Endodermal cell (in vitro differentiated cells): ENCODE measurements at regions not wholly inside any gene's neighbourhood (a gene's known extent, or its start where the extent isn't known, plus 50 kb on each side); places are given as distances from the start of the nearest gene placed in this dataset.

Source experiments
- DNase-seq: peaks from one replicate; pipeline ENCODE4 v3.0.0-alpha.2; 2017
- H3K27ac ChIP-seq: 2 replicates; pipeline ENCODE4 v1.5.1; 2013; ENCODE audit warnings: mild to moderate bottlenecking, low read depth, low read length, moderate library complexity
- H3K27me3 ChIP-seq: 2 replicates; pipeline ENCODE4 v1.6.1; 2013; ENCODE audit warnings: mild to moderate bottlenecking, low read length, moderate library complexity; ENCODE audit not compliant: insufficient read depth, control insufficient read depth, poor library complexity, severe bottlenecking
- H3K36me3 ChIP-seq: 2 replicates; pipeline ENCODE4 v1.7.0; 2013; ENCODE audit warnings: mild to moderate bottlenecking, low read length, moderate library complexity; ENCODE audit not compliant: control insufficient read depth, insufficient read depth
- H3K4me1 ChIP-seq: one replicate; pipeline ENCODE4 v1.7.0; 2013; ENCODE audit warnings: low read length; ENCODE audit not compliant: control insufficient read depth, insufficient read depth
- H3K4me3 ChIP-seq: 2 replicates; pipeline ENCODE4 v1.5.1; 2013; ENCODE audit warnings: mild to moderate bottlenecking, low read length, moderate library complexity
- H3K9ac ChIP-seq: 2 replicates; pipeline ENCODE4 v1.6.1; 2013; ENCODE audit warnings: mild to moderate bottlenecking, low read length, moderate library complexity; ENCODE audit not compliant: poor library complexity, severe bottlenecking; ENCODE audit errors: extremely low read depth
- H3K9me3 ChIP-seq: 2 replicates; pipeline ENCODE4 v1.6.1; 2013; ENCODE audit warnings: mild to moderate bottlenecking, low read length, moderate library complexity; ENCODE audit not compliant: control insufficient read depth
- H3K27ac Mint-ChIP-seq: 2 replicates; pipeline ENCODE4 v1.8.0; 2020; ENCODE audit warnings: mixed read lengths
- H3K27me3 Mint-ChIP-seq: 2 replicates; pipeline ENCODE4 v1.8.0; 2021; ENCODE audit warnings: mild to moderate bottlenecking, mixed read lengths; ENCODE audit not compliant: insufficient read depth
- H3K36me3 Mint-ChIP-seq: 2 replicates; pipeline ENCODE4 v1.8.0; 2020; ENCODE audit warnings: low read depth, mixed read lengths
- H3K4me1 Mint-ChIP-seq: 2 replicates; pipeline ENCODE4 v1.8.0; 2020; ENCODE audit warnings: mixed read lengths
- H3K4me3 Mint-ChIP-seq: 2 replicates; pipeline ENCODE4 v1.8.0; 2020; ENCODE audit warnings: mild to moderate bottlenecking, moderate library complexity, mixed read lengths
- H3K9me3 Mint-ChIP-seq: 2 replicates; pipeline ENCODE4 v1.8.0; 2020; ENCODE audit warnings: mild to moderate bottlenecking, mixed read lengths
- CTCF ChIP-seq: fragments of 200-600 bp; sonication (generic); conservative IDR thresholded peaks from 2 replicates; pipeline ENCODE4 v1.5.0; 2021; ENCODE audit warnings: antibody characterized with exemption, mild to moderate bottlenecking
- WGBS, 2 experiments: methylation state at CpG; one replicate each; pipeline versions ENCODE4 v1.1.5 to v1.1.7; 2013; ENCODE audit warnings: missing lambda C conversion rate in 2 of 2, mixed read lengths in 1 of 2; ENCODE audit not compliant: insufficient coverage in 1 of 2, insufficient read length in 1 of 2; 5-methylcytosine and 5-hydroxymethylcytosine counted together

GRCh38 chr17:77501751-77502625, 361.2 kb downstream of the SEC14L1 start:
- Histone ChIP-seq H3K36me3 (peaks cover 32% of the 10 kb centered on the region), H3K4me1 (no peaks in the 10 kb centered on the region), H3K27me3 (no peaks in the 10 kb centered on the region), H3K9ac (no peak overlapping the region), H3K4me3 (no peak overlapping the region), H3K27ac (no peak overlapping the region), H3K9me3 (no peaks in the 10 kb centered on the region)
- no peak for TF ChIP-seq CTCF
- H3K36me3 Mint-ChIP-seq, result peaks cover 29% of the 10 kb centered on the region
- DNase-seq, result peak; percentile 51
- WGBS, 2 experiments, result 93 to 98% methylated on average over 7 to 16 of the region's 16 CpGs
- H3K4me3 Mint-ChIP-seq, result no peak overlapping the region
- H3K27ac Mint-ChIP-seq, result no peak overlapping the region
- no peaks in the 10 kb centered on the region for H3K4me1 Mint-ChIP-seq
- no peaks in the 10 kb centered on the region for H3K9me3 Mint-ChIP-seq
- H3K27me3 Mint-ChIP-seq, result peaks cover 2% of the 10 kb centered on the region

GRCh38 chr17:77502626-77503292, 362.0 kb downstream of the SEC14L1 start:
- H3K4me3 ChIP-seq, result no peak overlapping the region
- H3K4me1 ChIP-seq, result no peaks in the 10 kb centered on the region
- no peak overlapping the region for H3K4me3 Mint-ChIP-seq
- no peak overlapping the region for H3K27ac ChIP-seq
- no peaks in the 10 kb centered on the region for H3K27me3 ChIP-seq
- H3K9me3 Mint-ChIP-seq, result no peaks in the 10 kb centered on the region
- peaks cover 29% of the 10 kb centered on the region for H3K36me3 Mint-ChIP-seq
- 95 to 97% methylated on average over 10 to 13 of the region's 13 CpGs for WGBS, 2 experiments
- H3K9ac ChIP-seq, result no peak overlapping the region
- H3K36me3 ChIP-seq, result peaks cover 26% of the 10 kb centered on the region
- H3K9me3 ChIP-seq, result no peaks in the 10 kb centered on the region
- H3K4me1 Mint-ChIP-seq, result no peaks in the 10 kb centered on the region
- H3K27ac Mint-ChIP-seq, result no peak overlapping the region
- H3K27me3 Mint-ChIP-seq, result peaks cover 5% of the 10 kb centered on the region
- no peak for TF ChIP-seq CTCF
- peak; percentile 47 for DNase-seq

GRCh38 chr17:77503293-77503655, 362.5 kb downstream of the SEC14L1 start:
- Histone ChIP-seq H3K4me3 (no peak overlapping the region), H3K36me3 (peaks cover 26% of the 10 kb centered on the region), H3K4me1 (no peaks in the 10 kb centered on the region), H3K9ac (no peak overlapping the region), H3K9me3 (no peaks in the 10 kb centered on the region), H3K27ac (no peak overlapping the region), H3K27me3 (no peaks in the 10 kb centered on the region)
- WGBS, 2 experiments, result 92 to 98% methylated on average over 6 to 7 of the region's 7 CpGs
- no peaks in the 10 kb centered on the region for H3K9me3 Mint-ChIP-seq
- DNase-seq, result no peak
- H3K4me3 Mint-ChIP-seq, result no peak overlapping the region
- H3K27ac Mint-ChIP-seq, result no peak overlapping the region
- H3K27me3 Mint-ChIP-seq, result peaks cover 5% of the 10 kb centered on the region
- no peaks in the 10 kb centered on the region for H3K4me1 Mint-ChIP-seq
- no peak for TF ChIP-seq CTCF
- peaks cover 29% of the 10 kb centered on the region for H3K36me3 Mint-ChIP-seq
